Right renal pelvis (tissue), 4 donors: ENCODE measurements at regions not wholly inside any gene's neighbourhood (a gene's known extent, or its start where the extent isn't known, plus 50 kb on each side); places are given as distances from the start of the nearest gene placed in this dataset.

Experiments used
- DNase-seq, 4 donors: peaks; one replicate each; pipeline ENCODE4 v3.0.0-alpha.2; 2013; ENCODE audit warnings: low read depth in 4 of 4, low spot score in 3 of 4, missing footprints in 1 of 4

DNA sequence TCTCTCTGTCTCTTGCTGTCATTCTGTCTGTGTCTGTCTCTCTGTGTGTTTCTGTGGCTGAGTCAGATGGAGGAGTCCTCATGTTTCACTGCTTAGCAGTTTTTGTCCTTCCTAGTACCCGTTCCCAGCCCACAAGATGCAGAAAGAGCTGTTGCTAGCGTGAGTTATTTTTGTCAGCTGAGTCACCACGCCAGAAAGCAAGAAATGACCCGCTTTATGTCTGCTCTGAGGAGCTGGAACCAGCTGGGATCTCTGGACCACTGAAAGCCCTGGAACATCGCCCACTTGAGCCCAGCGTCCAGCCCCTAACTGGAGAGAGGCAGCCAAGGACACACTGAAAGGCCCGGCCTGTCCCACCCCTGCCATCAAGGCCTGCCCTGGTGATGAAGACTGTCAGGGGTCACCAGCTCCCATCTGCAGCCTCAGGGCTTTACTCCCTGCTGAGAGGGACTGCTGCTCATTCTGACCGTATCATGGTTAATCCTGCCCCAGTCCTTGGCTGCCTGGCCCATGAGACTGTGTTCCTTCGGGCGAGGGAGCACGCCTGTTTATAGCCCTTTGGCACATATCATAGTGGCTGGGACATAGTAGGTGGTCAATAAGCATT is 101.7 kb upstream of the TPM1 start:
- DNase-seq, result peak in 3 of 4 donors; percentile 35 to 60 (median 59)

GRCh38 chr15:62941699-62942098 is 100.8 kb upstream of the TPM1 start:
- DNase-seq, result no peak

- peak; percentile 29 to 77 (median 68) for DNase-seq
Measured at GRCh38 chr15:62942428-62942827, 100.1 kb upstream of the TPM1 start.

GRCh38 chr15:62945063-62945462 is 97.5 kb upstream of the TPM1 start:
- DNase-seq, result no peak

- no peak for DNase-seq
Measured at GRCh38 chr15:62945760-62946159, 96.8 kb upstream of the TPM1 start.

- no peak for DNase-seq
Measured at GRCh38 chr15:62946940-62947339, 95.6 kb upstream of the TPM1 start.

DNA sequence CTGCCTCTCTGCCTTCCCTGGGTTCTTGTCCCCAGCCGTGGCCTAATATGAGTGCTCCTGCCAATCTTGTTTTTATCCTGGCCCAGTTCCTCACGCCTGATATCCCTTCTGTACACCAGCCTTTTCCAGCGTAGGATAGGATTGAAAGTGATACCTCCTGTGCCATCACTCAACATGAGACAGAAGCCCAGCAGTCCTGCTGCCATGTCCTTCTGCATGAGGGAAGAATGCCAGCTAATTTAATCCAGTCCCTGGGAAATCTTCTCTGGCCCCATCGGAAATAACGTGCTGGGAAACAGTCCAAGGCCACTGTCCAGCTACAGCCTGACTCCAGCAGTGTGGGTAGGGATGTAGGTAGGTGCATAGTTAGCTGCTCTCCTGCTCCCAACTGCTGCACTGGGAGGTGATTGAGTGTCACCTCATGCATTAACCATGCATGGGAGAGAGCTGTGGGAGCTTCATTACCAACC is 92.0 kb upstream of the TPM1 start:
- DNase-seq, result no peak

- no peak for DNase-seq
Measured at GRCh38 chr15:62951481-62951880, 91.1 kb upstream of the TPM1 start.

GRCh38 chr15:62953021-62953420 is 89.5 kb upstream of the TPM1 start:
- DNase-seq, result no peak

DNA sequence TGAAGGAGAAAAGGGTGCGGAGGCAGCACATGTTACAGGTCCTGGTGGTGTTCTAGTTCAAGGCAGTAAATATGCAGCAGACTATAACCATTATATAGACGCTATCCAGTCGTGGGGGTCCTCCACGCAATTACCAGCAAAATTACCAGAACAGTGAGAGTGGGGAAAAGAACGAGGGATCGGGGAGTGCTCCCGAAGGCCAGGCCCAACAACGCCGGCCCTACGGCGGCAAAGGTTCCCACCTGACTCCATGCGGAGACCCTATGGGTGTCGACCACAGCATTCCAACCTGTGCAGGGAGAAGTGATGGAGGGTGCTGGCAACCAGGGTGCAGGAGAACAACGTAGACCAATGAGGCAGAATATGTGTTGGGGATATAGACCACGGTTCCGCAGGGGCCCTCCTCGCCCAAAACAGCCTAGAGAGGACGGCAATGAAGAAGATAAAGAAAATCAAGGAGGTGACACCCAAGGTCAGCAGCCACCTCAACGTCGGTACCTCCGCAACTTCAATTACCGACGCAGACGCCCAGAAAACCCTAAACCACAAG is 89.0 kb upstream of the TPM1 start:
- no peak for DNase-seq

DNA sequence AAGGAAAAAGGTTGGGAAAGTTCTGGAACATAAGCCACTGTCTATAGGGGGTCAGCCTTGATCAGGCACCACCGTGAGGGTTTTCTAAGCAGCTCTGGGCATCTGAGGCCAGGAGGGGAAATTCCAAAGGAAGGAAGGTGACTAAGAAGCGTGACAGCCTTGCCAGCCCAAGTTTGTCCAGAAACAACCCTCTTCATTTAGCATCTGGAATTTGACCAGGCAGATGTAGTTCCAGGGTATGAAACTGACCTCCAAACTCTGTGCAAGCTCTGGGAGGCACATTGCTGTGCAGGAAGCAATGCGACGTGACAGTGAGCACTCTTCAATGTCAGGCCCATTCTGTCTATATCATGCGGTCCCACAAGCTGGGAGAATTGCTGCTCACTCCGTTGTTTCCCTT is 85.4 kb upstream of the TPM1 start:
- no peak for DNase-seq

DNA sequence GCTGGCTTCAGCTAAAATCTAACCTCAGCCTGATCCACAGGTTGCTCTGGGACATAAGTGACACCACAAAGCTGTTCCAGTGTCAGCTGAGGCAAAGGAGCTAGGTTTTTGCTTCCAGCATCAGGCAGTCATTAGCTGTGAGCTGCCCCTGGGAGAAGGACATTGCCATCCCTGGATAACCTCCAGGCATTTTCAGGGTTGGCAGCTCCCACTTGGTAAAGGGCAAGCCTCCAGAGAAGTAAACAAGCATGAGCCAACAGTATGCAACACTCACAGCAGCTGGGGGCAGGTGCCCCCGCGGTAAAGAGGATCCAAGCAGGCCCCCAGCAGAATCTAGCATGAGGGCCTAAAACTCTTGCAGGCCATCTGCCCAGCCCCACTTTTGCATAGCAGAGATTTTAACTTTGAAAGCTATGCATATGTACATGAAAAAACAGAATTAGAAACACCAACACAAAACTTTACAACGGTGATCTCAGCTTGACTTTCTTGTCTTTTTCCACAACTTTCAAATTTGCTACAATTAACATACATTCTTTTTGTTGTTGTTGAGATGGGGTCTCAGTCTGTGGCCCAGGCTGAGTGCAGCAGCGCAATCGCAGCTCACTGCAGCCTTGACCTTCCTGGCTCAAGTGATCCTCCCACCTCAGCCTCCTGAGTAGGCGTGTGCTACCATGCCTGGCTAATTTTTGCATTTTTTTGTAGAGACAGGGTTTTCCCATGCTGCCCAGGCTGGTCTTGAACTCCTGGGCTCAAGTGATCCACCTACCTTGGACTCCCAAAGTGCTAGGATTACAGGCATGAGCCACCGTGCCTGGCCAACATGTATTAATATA is 83.8 kb upstream of the TPM1 start:
- DNase-seq, result peak in 1 of 4 donors; percentile 47

DNA sequence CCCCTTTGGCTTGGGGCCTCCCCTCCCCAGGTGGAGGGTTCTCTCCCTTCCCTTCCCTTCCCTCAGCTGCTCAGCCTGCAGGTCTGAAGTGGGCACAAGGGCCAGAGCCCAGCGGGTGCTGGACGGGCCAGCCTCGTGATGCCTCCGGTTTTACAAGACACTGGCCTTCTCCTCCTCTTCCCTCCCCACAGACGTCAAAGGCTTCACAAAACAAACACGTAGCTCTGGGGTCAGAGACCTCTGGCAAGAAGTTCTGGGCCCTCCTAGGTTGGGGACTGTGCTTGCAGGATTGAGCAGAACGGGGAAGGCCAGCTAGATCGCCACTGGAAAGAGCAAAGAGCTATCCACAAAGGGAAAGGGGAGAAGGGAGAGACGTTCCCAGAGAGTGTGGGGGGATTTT is 81.4 kb upstream of the TPM1 start:
- DNase-seq, result no peak

- DNase-seq, result no peak
Measured at GRCh38 chr15:62962101-62962995, 80.2 kb upstream of the TPM1 start.

GRCh38 chr15:62964251-62964650 is 78.3 kb upstream of the TPM1 start:
- DNase-seq, result no peak

DNA sequence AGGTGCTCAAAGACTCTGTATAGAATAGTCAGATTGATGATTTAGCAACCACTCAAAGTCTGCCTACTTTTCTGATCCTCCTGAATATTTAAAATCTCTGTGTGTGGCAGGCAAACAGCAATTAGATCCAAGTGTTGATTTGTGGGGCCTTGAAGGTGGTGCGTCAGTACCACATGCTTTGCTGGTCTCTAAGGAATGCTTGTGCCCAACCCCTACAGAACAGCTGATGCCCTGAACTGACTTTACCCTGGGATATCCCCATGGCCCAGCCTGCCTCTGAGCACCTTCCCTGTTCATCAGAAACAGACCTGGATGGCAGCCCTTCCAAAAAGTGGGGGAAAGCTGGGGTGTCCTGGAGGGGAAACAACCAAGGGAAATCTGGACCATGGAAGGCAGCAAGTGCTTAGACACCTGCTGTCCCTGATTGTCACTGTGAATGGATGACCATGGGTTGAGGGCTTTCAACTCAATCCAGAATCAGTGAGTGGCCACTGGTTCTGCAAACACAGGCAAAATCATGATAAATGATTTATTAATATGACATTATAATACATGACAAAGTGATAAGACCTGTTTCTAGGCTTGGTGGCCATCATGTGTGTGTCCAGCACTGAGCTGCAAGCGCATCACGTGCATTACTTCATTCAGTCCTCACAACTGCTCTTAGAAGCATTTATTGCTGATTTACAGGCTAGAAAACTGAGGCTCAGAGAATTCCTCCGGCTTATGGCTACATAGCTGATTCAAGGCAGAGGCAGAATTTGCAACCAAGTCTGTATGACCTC is 76.1 kb upstream of the TPM1 start:
- no peak for DNase-seq

- no peak for DNase-seq
Measured at GRCh38 chr15:62968699-62969098, 73.8 kb upstream of the TPM1 start.

DNA sequence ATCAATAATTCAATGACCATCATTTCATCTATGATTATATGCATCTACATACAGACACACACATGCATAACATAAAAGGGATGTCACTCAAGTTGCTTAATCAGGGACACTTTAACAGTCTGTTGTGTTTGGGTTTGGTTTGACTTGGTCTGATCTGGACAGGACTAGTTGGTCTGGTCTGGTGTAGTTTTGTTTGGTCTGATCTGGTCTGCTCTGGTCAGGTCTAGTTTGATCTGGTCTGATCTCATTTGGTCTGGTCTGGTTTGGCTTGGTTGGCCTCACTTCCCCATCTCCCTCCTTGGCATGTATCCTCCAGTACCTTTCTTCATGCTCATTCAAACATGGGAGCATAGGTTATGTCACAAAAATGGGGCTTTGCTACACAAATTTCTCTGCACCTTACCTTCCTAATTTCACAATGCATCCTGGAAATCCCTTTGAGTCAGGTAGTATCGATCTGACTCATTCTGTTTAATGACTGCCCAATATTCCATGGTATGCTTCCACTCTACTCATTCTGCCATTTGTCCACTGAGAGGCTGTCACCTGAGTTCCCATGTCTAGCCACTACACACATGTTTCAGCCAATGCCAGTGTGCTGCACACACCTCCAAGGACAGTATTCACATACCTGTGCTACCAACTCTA is 73.0 kb upstream of the TPM1 start:
- DNase-seq, result no peak

- no peak for DNase-seq
Measured at GRCh38 chr15:62972814-62973213, 69.7 kb upstream of the TPM1 start.

DNA sequence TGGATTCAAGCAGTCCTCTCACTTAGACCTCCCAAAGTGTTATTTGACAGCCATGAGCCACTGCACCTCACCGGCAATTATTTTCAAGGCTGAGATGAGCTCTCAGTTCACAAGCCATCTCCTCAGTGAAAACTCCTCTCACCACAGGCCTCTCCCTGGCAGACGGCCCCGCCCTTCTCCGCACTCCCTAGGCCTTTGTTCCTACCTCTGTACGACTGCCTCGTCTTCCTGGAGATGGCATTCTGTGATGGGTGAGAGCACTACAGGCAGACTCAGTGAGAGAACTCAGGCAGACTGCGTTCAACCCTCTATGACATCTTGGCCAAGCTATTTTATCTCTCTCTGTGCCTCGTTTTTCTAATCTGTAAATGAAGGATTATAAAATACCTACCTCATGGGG is 67.0 kb upstream of the TPM1 start:
- no peak for DNase-seq
